BJ (cell line): ENCODE measurements at regions not wholly inside any gene's neighbourhood (a gene's known extent, or its start where the extent isn't known, plus 50 kb on each side); places are given as distances from the start of the nearest gene placed in this dataset.

ENCODE experiments used
- CTCF ChIA-PET: fragments of 350-600 bp; formaldehyde crosslinking; extraction: SDS; loops from one replicate; lab custom pipeline; 2021; ENCODE audit warnings: antibody characterized with exemption, inconsistent platforms; lab: Yijun Ruan, JAX
- POLR2A ChIA-PET: fragments of 300-600 bp; sonication (Branson Sonifier 250); formaldehyde crosslinking; extraction: SDS; loops from one replicate; lab custom pipeline; 2021; ENCODE audit warnings: antibody characterized with exemption; lab: Charles Lee
- DNase-seq: peaks from one replicate; pipeline ENCODE4 v3.0.0-alpha.2; 2011; ENCODE audit warnings: low read depth
- H3K27me3 ChIP-seq: 2 replicates; pipeline ENCODE4 v1.6.0; 2011; ENCODE audit warnings: low read length; ENCODE audit not compliant: control insufficient read depth, insufficient read depth
- H3K36me3 ChIP-seq: 2 replicates; pipeline ENCODE4 v1.5.1; 2011; ENCODE audit warnings: low read length; ENCODE audit not compliant: control insufficient read depth, insufficient read depth
- H3K4me3 ChIP-seq: 2 replicates; pipeline ENCODE4 v1.5.1; 2011; ENCODE audit warnings: low read depth, mild to moderate bottlenecking, control low read depth, low read length
- TF ChIP-seq, protein P1 (sequence below): IDR thresholded peaks from 2 replicates; pipeline ENCODE4 v1.5.1; 2011; ENCODE audit warnings: low read depth, mild to moderate bottlenecking, control low read depth, inconsistent platforms, low read length, moderate library complexity; ENCODE audit not compliant: insufficient read depth

DNA sequence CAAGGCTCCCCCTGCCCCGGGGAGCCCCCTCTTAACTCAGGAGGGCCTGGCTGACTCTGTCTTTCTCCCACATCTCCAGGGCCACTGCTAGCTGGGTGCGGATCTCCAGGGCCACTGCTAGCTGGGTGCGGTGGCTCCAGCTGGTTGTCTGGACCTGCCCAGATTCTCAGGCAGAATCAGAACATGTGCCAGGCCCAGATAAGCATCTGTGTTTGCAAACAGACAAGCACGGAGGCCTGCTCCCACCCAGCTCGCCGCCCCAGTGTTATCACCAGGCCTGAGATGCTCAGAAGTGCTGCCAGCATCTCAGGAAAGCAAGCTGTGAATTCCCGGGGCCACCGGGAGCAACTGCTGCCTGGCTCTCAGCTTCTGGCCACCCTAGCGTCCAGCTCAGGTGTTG lies 98.4 kb upstream of the FZD10 start:
- Histone ChIP-seq H3K27me3 (no peaks in the 10 kb centered on the region), H3K36me3 (no peaks in the 10 kb centered on the region), H3K4me3 (no peak overlapping the region)
- TF ChIP-seq, protein P1, sequence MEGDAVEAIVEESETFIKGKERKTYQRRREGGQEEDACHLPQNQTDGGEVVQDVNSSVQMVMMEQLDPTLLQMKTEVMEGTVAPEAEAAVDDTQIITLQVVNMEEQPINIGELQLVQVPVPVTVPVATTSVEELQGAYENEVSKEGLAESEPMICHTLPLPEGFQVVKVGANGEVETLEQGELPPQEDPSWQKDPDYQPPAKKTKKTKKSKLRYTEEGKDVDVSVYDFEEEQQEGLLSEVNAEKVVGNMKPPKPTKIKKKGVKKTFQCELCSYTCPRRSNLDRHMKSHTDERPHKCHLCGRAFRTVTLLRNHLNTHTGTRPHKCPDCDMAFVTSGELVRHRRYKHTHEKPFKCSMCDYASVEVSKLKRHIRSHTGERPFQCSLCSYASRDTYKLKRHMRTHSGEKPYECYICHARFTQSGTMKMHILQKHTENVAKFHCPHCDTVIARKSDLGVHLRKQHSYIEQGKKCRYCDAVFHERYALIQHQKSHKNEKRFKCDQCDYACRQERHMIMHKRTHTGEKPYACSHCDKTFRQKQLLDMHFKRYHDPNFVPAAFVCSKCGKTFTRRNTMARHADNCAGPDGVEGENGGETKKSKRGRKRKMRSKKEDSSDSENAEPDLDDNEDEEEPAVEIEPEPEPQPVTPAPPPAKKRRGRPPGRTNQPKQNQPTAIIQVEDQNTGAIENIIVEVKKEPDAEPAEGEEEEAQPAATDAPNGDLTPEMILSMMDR, result no peak
- DNase-seq, result no peak
- CTCF ChIA-PET, result no interaction called here
- POLR2A ChIA-PET, result no interaction called here

DNA sequence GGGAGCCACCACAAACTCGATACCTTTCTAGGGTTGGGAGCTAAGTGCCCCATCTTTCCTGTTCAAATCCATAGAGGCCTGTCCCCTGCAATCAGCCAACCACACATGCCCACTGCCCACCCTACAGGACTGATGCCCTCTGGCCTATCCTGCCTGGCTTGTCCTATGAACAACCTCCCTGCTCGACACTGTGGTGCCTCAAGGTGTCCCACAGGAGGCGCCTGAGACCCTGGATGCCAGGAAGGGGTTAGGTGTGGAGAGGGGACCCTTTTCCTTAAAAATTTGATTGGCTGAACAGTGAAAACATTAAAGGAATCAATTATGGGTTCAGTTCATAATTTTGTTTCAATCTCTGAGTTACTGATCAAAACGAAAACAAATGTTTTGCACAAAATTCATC lies 97.3 kb upstream of the FZD10 start:
- no peaks in the 10 kb centered on the region for H3K27me3 ChIP-seq
- H3K4me3 ChIP-seq, result no peak overlapping the region
- POLR2A ChIA-PET, result no interaction called here
- CTCF ChIA-PET, result no interaction called here
- TF ChIP-seq, protein P1, result no peak
- H3K36me3 ChIP-seq, result no peaks in the 10 kb centered on the region
- no peak for DNase-seq

DNA sequence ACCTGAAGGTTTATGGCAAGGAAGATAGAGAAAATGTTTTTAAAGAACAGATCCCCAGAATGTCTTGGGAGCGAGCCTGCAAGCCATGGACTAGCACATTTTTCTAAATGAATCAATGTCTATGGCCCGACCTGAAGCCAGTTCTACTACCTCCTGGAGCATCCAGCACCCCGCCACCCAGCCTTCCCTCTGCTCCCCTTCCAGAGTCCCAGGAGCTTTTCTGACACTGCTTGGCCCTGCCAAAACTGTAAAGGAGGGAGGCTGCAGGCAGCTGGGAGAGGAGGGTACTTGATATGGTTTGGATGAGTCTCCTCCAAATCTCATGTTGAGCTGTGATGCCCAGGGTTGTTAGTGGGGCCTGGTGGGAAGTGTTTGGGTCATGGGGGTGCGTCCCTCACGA lies 95.5 kb upstream of the FZD10 start:
- no peaks in the 10 kb centered on the region for H3K36me3 ChIP-seq
- H3K4me3 ChIP-seq, result no peak overlapping the region
- ChIA-PET CTCF (no interaction called here), POLR2A (no interaction called here)
- TF ChIP-seq, protein P1, result no peak
- H3K27me3 ChIP-seq, result no peaks in the 10 kb centered on the region
- DNase-seq, result no peak

DNA sequence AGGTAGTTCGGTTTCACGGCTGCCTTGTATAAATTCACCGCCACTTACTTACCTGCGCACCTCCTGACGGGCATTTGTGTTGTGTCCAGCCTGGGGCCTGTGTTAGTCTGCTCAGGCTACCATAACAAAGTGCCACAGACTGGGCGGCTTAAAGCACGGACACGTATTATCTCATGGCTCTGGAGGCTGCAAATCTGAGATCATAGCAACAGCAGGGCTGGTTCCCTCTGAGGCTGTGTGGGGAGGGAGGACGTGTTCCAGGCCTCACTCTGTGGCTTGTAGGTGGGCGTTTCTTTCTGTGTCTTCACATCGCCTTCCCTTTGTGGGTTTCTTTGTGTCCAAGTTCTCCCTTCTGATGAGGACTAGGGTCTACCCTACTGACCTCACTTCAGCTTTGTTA lies 93.5 kb upstream of the FZD10 start:
- no peak overlapping the region for H3K4me3 ChIP-seq
- CTCF ChIA-PET, result no interaction called here
- no peaks in the 10 kb centered on the region for H3K36me3 ChIP-seq
- TF ChIP-seq, protein P1, result no peak
- no peaks in the 10 kb centered on the region for H3K27me3 ChIP-seq
- POLR2A ChIA-PET, result no interaction called here
- no peak for DNase-seq

DNA sequence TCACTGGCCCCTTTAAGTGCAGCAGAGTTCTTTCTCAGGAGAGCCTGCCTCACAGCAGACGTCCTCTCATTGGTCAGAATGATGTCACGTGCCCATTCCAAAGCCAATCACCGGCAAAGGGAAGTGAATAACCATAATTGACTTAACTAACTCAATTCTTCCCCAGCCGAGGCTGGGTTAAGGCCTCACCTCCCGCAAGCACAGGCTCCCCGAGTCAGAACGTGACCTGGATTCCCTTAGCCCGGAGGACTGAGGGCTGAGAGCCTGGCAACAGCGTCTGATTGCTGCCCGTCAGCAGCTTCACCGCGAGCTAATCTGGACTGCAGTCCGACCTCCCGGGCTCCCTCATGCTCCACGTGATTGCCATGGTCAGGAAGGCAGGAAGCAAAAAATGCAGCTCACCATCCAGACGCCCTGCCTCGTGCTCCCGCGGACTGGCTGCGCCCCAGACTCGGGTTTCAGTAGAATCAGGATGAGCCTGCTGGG lies 92.1 kb upstream of the FZD10 start:
- no peaks in the 10 kb centered on the region for H3K36me3 ChIP-seq
- ChIA-PET CTCF (no interaction called here), POLR2A (no interaction called here)
- TF ChIP-seq, protein P1, result no peak
- DNase-seq, result no peak
- H3K27me3 ChIP-seq, result no peaks in the 10 kb centered on the region
- no peak overlapping the region for H3K4me3 ChIP-seq
